ENCODE measurements at regions not wholly inside any gene's neighbourhood (a gene's known extent, or its start where the extent isn't known, plus 50 kb on each side); places are given as distances from the start of the nearest gene placed in this dataset.

GRCh38 chr7:46137725-46138124 lies 216.7 kb upstream of the IGFBP3 start:
- TF ChIP-seq CTCF (IDR thresholded peaks at IDR 0.05) (no peak), POLR2A (IDR thresholded peaks at IDR 0.05) (no peak)
